Heart right ventricle (tissue), 16 donors: ENCODE measurements at regions not wholly inside any gene's neighbourhood (a gene's known extent, or its start where the extent isn't known, plus 50 kb on each side); places are given as distances from the start of the nearest gene placed in this dataset.

Experiments used
- ATAC-seq, 8 donors: fragments of 200-7000 bp; cut with Tn5 transposase; one replicate each; pipeline ENCODE4 v1.9.1; 2020; ENCODE audit warnings: mild to moderate bottlenecking in 8 of 8, moderate library complexity in 8 of 8, moderate number of reproducible peaks in 1 of 8
- DNase-seq, 2 donors: peaks; one replicate each; pipeline ENCODE4 v3.0.0-alpha.2; 2020
- H3K27ac ChIP-seq, 10 donors: fragments of 200-600 bp; sonication (generic) in 2 of 10; one replicate each; pipeline versions ENCODE4 v1.5.0 to v1.8.0; 2020 to 2022; ENCODE audit warnings: mild to moderate bottlenecking in 3 of 10
- H3K27me3 ChIP-seq, 7 donors: fragments of 200-600 bp; one replicate each; pipeline ENCODE4 v1.8.0; 2021 to 2022; ENCODE audit warnings: mild to moderate bottlenecking in 2 of 7
- H3K36me3 ChIP-seq, 9 donors: fragments of 200-600 bp; sonication (generic) in 1 of 9; one replicate each; pipeline versions ENCODE4 v1.5.0 to v1.8.0; 2020 to 2022; ENCODE audit warnings: mild to moderate bottlenecking in 2 of 9
- H3K4me1 ChIP-seq, 9 donors: fragments of 200-600 bp; sonication (generic) in 1 of 9; one replicate each; pipeline versions ENCODE4 v1.5.0 to v1.8.0; 2020 to 2022; ENCODE audit warnings: mild to moderate bottlenecking in 4 of 9
- H3K4me3 ChIP-seq, 10 donors: fragments of 200-600 bp; sonication (generic) in 2 of 10; one replicate each; pipeline versions ENCODE4 v1.5.0 to v1.8.0; 2020 to 2022; ENCODE audit warnings: mild to moderate bottlenecking in 7 of 10, moderate library complexity in 2 of 10
- H3K9me3 ChIP-seq, 11 donors: fragments of 200-600 bp in 10 of 11; sonication (generic) in 2 of 11; one replicate each; pipeline versions ENCODE4 v1.5.0 to v1.8.0; 2013 to 2022; ENCODE audit warnings: mild to moderate bottlenecking in 2 of 11, control low read depth in 1 of 11, moderate library complexity in 1 of 11
- CTCF ChIP-seq, 9 donors: fragments of 200-600 bp; sonication (generic) in 2 of 9; IDR thresholded peaks; one replicate each; pipeline versions ENCODE4 v1.5.0 to v1.8.0; 2021 to 2022; ENCODE audit warnings: antibody characterized with exemption in 9 of 9, mild to moderate bottlenecking in 5 of 9, moderate library complexity in 1 of 9
- WGBS, 2 donors: extraction: QIAGEN DNeasy Blood & Tissue Kit; methylation state at CpG; one replicate each; pipeline ENCODE4 v1.1.7; 2013; ENCODE audit warnings: inconsistent platforms in 1 of 2; 5-methylcytosine and 5-hydroxymethylcytosine counted together
- intact Hi-C, 10 donors: fragments of 100-400 bp; cut with DNase I; formaldehyde crosslinking; loops; one replicate each; pipeline versions ENCODE4 v1.11.1 to v1.14.2; 2022
- donor health status: Arrhythmogenic right ventricular cardiomyopathy.
- donor health status: ischemic (EF 13 %, LVEDD 7.1; RV severe dilation, severe dysfunction).
- donor health status: healthy with polysubstance abuse.
- donor health status: DM: no; HTN: yes; CAD: no.
- donor health status: DM: no; HTN: no; CAD: no.
- donor health status: ischemic (EF 25% LVEDD 6.9; RV normal size, moderate dysfunction).
- donor health status: ischemic (EF 25% LVEDD 5.7; RV mildly dilated, moderate dysfunction).
- donor health status: healthy.
- donor health status: DM: yes; HTN: yes; CAD: no.
- donor health status: Ischemic cardiomyopathy.
- donor health status: ischemic (EF 35%, LVEDD 5.7; RV mildly dilated, moderate dysfunction).
- donor health status: nonischemic (EF 11% LVEDD 7.7; RV severe dilation, severe dysfunction).
- donor health status: DM: yes; HTN: yes; CAD: no.
- donor health status: PGD.
- donor health status: ischemic (EF 29% LVEDD 5.4; RV normal size, mild dysfunction).
- donor health status: nonischemic (EF 23%, LVEDD 6.1; RV moderate dilation, normal function).

GRCh38 chr13:110037925-110038573 is 251.7 kb upstream of the IRS2 start:
- DNase-seq (no peak), ATAC-seq (no peak)
- WGBS, 2 donors = 81 to 87% methylated on average over 2 of the region's 2 CpGs
- no peak overlapping the region for H3K27ac ChIP-seq
- H3K4me1 ChIP-seq = no peaks in the 10 kb centered on the region
- no peak for TF ChIP-seq CTCF (IDR thresholded peaks at IDR 0.05)
- no peak overlapping the region for H3K4me3 ChIP-seq
- no peaks in the 10 kb centered on the region for H3K9me3 ChIP-seq
- H3K27me3 ChIP-seq = no peaks in the 10 kb centered on the region
- intact Hi-C loops = no loop called here
- H3K36me3 ChIP-seq = no peaks in the 10 kb centered on the region

GRCh38 chr13:110036060-110036459 is 249.7 kb upstream of the IRS2 start:
- TF ChIP-seq CTCF (IDR thresholded peaks at IDR 0.05) = no peak
- intact Hi-C loops = no loop called here
- ATAC-seq (no peak), DNase-seq (no peak)
- WGBS, 2 donors = 89 to 90% methylated on average over 3 of the region's 3 CpGs
- no peaks in the 10 kb centered on the region for H3K4me1 ChIP-seq
- no peak overlapping the region for H3K27ac ChIP-seq
- no peak overlapping the region for H3K4me3 ChIP-seq
- H3K27me3 ChIP-seq = no peaks in the 10 kb centered on the region
- no peaks in the 10 kb centered on the region for H3K36me3 ChIP-seq
- no peaks in the 10 kb centered on the region for H3K9me3 ChIP-seq

GRCh38 chr13:110034031-110034549 is 247.7 kb upstream of the IRS2 start:
- H3K9me3 ChIP-seq = no peaks in the 10 kb centered on the region

GRCh38 chr13:110032969-110033368 is 246.6 kb upstream of the IRS2 start:
- no peak overlapping the region for H3K27ac ChIP-seq
- ATAC-seq = no peak
- no peaks in the 10 kb centered on the region for H3K36me3 ChIP-seq
- no peak for DNase-seq
- no peak for TF ChIP-seq CTCF (IDR thresholded peaks at IDR 0.05)
- no peaks in the 10 kb centered on the region for H3K9me3 ChIP-seq
- H3K4me1 ChIP-seq = no peaks in the 10 kb centered on the region
- WGBS, 2 donors = 70 to 73% methylated on average over 5 of the region's 5 CpGs
- H3K4me3 ChIP-seq = no peak overlapping the region
- intact Hi-C loops = no loop called here
- H3K27me3 ChIP-seq = no peaks in the 10 kb centered on the region

More at GRCh38 chr13:110034031-110034549, 247.7 kb upstream of the IRS2 start:
- ATAC-seq (no peak), DNase-seq (no peak)
- H3K36me3 ChIP-seq = no peaks in the 10 kb centered on the region
- intact Hi-C loops = no loop called here
- H3K27ac ChIP-seq = no peak overlapping the region
- no peak overlapping the region for H3K4me3 ChIP-seq
- TF ChIP-seq CTCF (IDR thresholded peaks at IDR 0.05) = no peak
- no peaks in the 10 kb centered on the region for H3K4me1 ChIP-seq
- H3K27me3 ChIP-seq = no peaks in the 10 kb centered on the region
- 78 to 87% methylated on average over 4 of the region's 4 CpGs for WGBS, 2 donors
